ENCODE measurements at regions not wholly inside any gene's neighbourhood (a gene's known extent, or its start where the extent isn't known, plus 50 kb on each side); places are given as distances from the start of the nearest gene placed in this dataset.

GRCh38 chr12:59194794-59195193 is 274.5 kb upstream of the LRIG3 start (continued):
- TF ChIP-seq PAX5 (IDR thresholded peaks at IDR 0.05; ENCODE audit: borderline replicate concordance, low read depth, low read length) = no peak
- TF ChIP-seq, protein P1, sequence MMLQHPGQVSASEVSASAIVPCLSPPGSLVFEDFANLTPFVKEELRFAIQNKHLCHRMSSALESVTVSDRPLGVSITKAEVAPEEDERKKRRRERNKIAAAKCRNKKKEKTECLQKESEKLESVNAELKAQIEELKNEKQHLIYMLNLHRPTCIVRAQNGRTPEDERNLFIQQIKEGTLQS (IDR thresholded peaks at IDR 0.05; ENCODE audit: borderline replicate concordance, extremely low read depth, low read depth, low read length) = no peak

DNA sequence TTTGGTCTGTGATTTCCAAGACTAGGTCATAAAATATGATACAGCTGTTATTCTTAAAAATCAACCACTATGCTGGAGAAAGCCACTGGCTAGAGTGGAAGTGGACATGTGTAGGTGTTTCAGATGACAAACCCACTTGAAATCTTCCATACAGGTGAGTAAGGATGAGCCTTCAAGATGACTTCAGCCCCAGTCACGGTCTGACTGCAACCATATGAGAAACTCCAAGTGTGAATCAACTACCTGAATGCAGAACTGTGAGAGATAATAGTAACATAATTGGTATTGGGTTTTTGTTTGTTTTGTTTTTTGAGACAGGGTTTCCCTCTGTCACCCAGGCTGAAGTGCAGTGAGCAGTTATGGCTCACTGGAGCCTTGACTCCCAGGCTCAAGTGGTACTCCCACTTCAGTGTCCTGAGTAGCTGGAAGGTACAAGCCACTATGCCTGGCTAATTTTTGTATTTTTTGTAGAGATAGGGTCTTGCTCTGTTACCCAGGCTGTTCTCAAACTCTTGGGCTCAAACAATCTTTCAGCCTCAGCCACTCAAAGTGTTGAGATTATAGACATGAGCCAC is 273.3 kb upstream of the LRIG3 start:
- ChIA-PET SMC1A (ENCODE audit: uncharacterized antibody, unreplicated experiment) (no interaction called here), RAD21 (ENCODE audit: unreplicated experiment) (no interaction called here), POLR2A (no interaction called here), CTCF (no interaction called here)
- FAIRE-seq (no peak), DNase-seq (ENCODE audit: low read depth, low spot score) (no peak), ATAC-seq (no peak)
- no peaks in the 10 kb centered on the region for H3K27me3 ChIP-seq (replicated peaks in 1 of 2; ENCODE audit: control insufficient read depth in 2 of 2, insufficient read depth in 2 of 2, low read length in 1 of 2)
- H3K4me2 ChIP-seq (ENCODE audit: control insufficient read depth, insufficient read depth) = no peak overlapping the region
- WGBS (ENCODE audit: insufficient coverage, insufficient replicate concordance, low lambda C conversion rate, missing lambda C conversion rate) = 6% methylated on average over 1 of the region's 1 CpG
- no peaks in the 10 kb centered on the region for H4K20me1 ChIP-seq (ENCODE audit: control insufficient read depth, insufficient read depth)
- no peaks in the 10 kb centered on the region for H3K36me3 ChIP-seq (ENCODE audit: control insufficient read depth in 2 of 2, insufficient read depth in 2 of 2, low read length in 1 of 2)
- no peaks in the 10 kb centered on the region for H3K79me2 ChIP-seq (ENCODE audit: control insufficient read depth, insufficient read depth, low read length)
- H3K4me1 ChIP-seq (ENCODE audit: control insufficient read depth, insufficient read depth, low read length) = no peaks in the 10 kb centered on the region
- no peak overlapping the region for H2AFZ ChIP-seq (ENCODE audit: control insufficient read depth, low read depth, low read length)
- no peak overlapping the region for H3K9ac ChIP-seq (ENCODE audit: control insufficient read depth, insufficient read depth, low read length)
- intact Hi-C loops (cut with micrococcal nuclease; ENCODE audit: unreplicated experiment) (no loop called here), in situ Hi-C loops (cut with MboI) (no loop called here)
- no TSS peak for BruUV-seq (replicated peaks)
- no peak overlapping the region for H3K27ac ChIP-seq (ENCODE audit: control insufficient read depth, insufficient read depth)
- H3K9me3 ChIP-seq (replicated peaks; ENCODE audit: control insufficient read depth, insufficient read depth, low read length) = no peaks in the 10 kb centered on the region
- no peak overlapping the region for H3K4me3 ChIP-seq
- no peak for TF ChIP-seq IKZF1 (conservative IDR thresholded peaks at IDR 0.05)
- TF ChIP-seq BMI1 (IDR thresholded peaks at IDR 0.05; ENCODE audit: borderline replicate concordance) = no peak
- TF ChIP-seq POLR2AphosphoS5 (IDR thresholded peaks at IDR 0.05; ENCODE audit: low read length) = no peak
- TF ChIP-seq, protein P2, sequence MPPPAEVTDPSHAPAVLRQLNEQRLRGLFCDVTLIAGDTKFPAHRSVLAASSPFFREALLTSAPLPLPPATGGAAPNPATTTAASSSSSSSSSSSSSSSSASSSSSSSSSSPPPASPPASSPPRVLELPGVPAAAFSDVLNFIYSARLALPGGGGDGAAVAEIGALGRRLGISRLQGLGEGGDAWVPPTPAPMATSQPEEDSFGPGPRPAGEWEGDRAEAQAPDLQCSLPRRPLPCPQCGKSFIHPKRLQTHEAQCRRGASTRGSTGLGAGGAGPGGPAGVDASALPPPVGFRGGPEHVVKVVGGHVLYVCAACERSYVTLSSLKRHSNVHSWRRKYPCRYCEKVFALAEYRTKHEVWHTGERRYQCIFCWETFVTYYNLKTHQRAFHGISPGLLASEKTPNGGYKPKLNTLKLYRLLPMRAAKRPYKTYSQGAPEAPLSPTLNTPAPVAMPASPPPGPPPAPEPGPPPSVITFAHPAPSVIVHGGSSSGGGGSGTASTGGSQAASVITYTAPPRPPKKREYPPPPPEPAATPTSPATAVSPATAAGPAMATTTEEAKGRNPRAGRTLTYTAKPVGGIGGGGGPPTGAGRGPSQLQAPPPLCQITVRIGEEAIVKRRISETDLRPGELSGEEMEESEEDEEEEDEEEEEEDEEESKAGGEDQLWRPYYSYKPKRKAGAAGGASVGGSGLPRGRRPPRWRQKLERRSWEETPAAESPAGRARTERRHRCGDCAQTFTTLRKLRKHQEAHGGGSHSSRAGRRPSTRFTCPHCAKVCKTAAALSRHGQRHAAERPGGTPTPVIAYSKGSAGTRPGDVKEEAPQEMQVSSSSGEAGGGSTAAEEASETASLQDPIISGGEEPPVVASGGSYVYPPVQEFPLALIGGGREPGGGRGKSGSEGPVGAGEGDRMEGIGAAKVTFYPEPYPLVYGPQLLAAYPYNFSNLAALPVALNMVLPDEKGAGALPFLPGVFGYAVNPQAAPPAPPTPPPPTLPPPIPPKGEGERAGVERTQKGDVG (CRISPR knock-in tag; IDR thresholded peaks at IDR 0.05) = no peak
- no peak for TF ChIP-seq SREBF1 (IDR thresholded peaks at IDR 0.05; ENCODE audit: low read length)
- no peak for TF ChIP-seq KAT2A (conservative IDR thresholded peaks at IDR 0.05; ENCODE audit: control insufficient read depth, low read depth, low read length)
- no peak for TF ChIP-seq EP300 (IDR thresholded peaks at IDR 0.05; ENCODE audit: borderline replicate concordance in 1 of 2, control insufficient read depth in 1 of 2, low read depth in 2 of 2, low read length in 2 of 2)
- no peak for TF ChIP-seq ELK1 (IDR thresholded peaks at IDR 0.05; ENCODE audit: low read depth, low read length)
- no peak for TF ChIP-seq MEF2B (IDR thresholded peaks at IDR 0.05; ENCODE audit: partially characterized antibody, poor library complexity, severe bottlenecking)
- TF ChIP-seq, protein P3, sequence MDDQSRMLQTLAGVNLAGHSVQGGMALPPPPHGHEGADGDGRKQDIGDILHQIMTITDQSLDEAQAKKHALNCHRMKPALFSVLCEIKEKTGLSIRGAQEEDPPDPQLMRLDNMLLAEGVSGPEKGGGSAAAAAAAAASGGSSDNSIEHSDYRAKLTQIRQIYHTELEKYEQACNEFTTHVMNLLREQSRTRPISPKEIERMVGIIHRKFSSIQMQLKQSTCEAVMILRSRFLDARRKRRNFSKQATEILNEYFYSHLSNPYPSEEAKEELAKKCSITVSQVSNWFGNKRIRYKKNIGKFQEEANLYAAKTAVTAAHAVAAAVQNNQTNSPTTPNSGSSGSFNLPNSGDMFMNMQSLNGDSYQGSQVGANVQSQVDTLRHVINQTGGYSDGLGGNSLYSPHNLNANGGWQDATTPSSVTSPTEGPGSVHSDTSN (IDR thresholded peaks at IDR 0.05; ENCODE audit: insufficient replicate concordance, low read depth, low read length) = no peak
- TF ChIP-seq CEBPB (IDR thresholded peaks at IDR 0.05; ENCODE audit: borderline replicate concordance in 1 of 2, low read depth in 2 of 2, low read length in 2 of 2) = no peak
- no peak for TF ChIP-seq SUPT20H (IDR thresholded peaks at IDR 0.05; ENCODE audit: borderline replicate concordance, control insufficient read depth, low read depth, low read length)
- TF ChIP-seq CBX3 (IDR thresholded peaks at IDR 0.05; ENCODE audit: borderline replicate concordance, low read depth) = no peak
- TF ChIP-seq NFYA (IDR thresholded peaks at IDR 0.05; ENCODE audit: borderline replicate concordance, low read depth, low read length) = no peak
- TF ChIP-seq TARDBP (IDR thresholded peaks at IDR 0.05; ENCODE audit: borderline replicate concordance) = no peak

All from GM12878 (cell line).